ENCODE measurements at regions not wholly inside any gene's neighbourhood (a gene's known extent, or its start where the extent isn't known, plus 50 kb on each side); places are given as distances from the start of the nearest gene placed in this dataset.

- Mint-ChIP-seq H3K27ac (no peak overlapping the region), H3K4me1 (no peaks in the 10 kb centered on the region), H3K36me3 (no peaks in the 10 kb centered on the region), H3K4me3 (no peak overlapping the region), H3K27me3 (ENCODE audit: low read depth in 2 of 2) (peaks cover 2 to 7% of the 10 kb centered on the region in 2 donors), H3K9me3 (no peaks in the 10 kb centered on the region)
- Histone ChIP-seq H3K27ac (ENCODE audit: low read length) (no peak overlapping the region), H3K4me3 (ENCODE audit: low read length) (no peak overlapping the region), H3K4me1 (ENCODE audit: control insufficient read depth, insufficient read depth, low read length) (no peaks in the 10 kb centered on the region), H3K36me3 (ENCODE audit: control insufficient read depth, insufficient read depth, low read length) (no peaks in the 10 kb centered on the region), H3K9me3 (ENCODE audit: control insufficient read depth, insufficient read depth, low read length) (no peaks in the 10 kb centered on the region), H3K27me3 (ENCODE audit: control insufficient read depth, insufficient read depth, low read length) (no peaks in the 10 kb centered on the region)
- TF ChIP-seq CTCF (IDR thresholded peaks at IDR 0.05) = no peak
- WGBS (ENCODE audit: insufficient coverage) = 93% methylated on average over 11 of the region's 11 CpGs
- intact Hi-C loops (cut with micrococcal nuclease) = no loop called here
- no peak for DNase-seq
- no peak for ATAC-seq
Measured at GRCh38 chr16:86670750-86671234, 92.4 kb downstream of the FOXL1 start.

GRCh38 chr16:86671486-86672178, 93.3 kb downstream of the FOXL1 start:
- H3K27ac Mint-ChIP-seq = no peak overlapping the region
- intact Hi-C loops (cut with micrococcal nuclease) = no loop called here
- ATAC-seq (no peak), DNase-seq (no peak)
- no peak overlapping the region for H3K27ac ChIP-seq (ENCODE audit: low read length)
- no peaks in the 10 kb centered on the region for H3K27me3 ChIP-seq (ENCODE audit: control insufficient read depth, insufficient read depth, low read length)
- H3K9me3 ChIP-seq (ENCODE audit: control insufficient read depth, insufficient read depth, low read length) = no peaks in the 10 kb centered on the region
- H3K36me3 ChIP-seq (ENCODE audit: control insufficient read depth, insufficient read depth, low read length) = no peaks in the 10 kb centered on the region
- H3K4me1 Mint-ChIP-seq = no peaks in the 10 kb centered on the region
- no peak overlapping the region for H3K4me3 Mint-ChIP-seq
- WGBS (ENCODE audit: insufficient coverage) = 71% methylated on average over 15 of the region's 15 CpGs
- no peaks in the 10 kb centered on the region for H3K36me3 Mint-ChIP-seq
- peaks cover 2% of the 10 kb centered on the region in 2 donors for H3K27me3 Mint-ChIP-seq (ENCODE audit: low read depth in 2 of 2)
- no peak for TF ChIP-seq CTCF (IDR thresholded peaks at IDR 0.05)
- no peaks in the 10 kb centered on the region for H3K9me3 Mint-ChIP-seq
- no peak overlapping the region for H3K4me3 ChIP-seq (ENCODE audit: low read length)
- no peaks in the 10 kb centered on the region for H3K4me1 ChIP-seq (ENCODE audit: control insufficient read depth, insufficient read depth, low read length)

- Mint-ChIP-seq H3K36me3 (no peaks in the 10 kb centered on the region), H3K4me1 (no peaks in the 10 kb centered on the region), H3K27ac (no peak overlapping the region), H3K27me3 (ENCODE audit: low read depth in 2 of 2) (peaks cover 0 to 2% of the 10 kb centered on the region in 2 donors), H3K4me3 (no peak overlapping the region), H3K9me3 (no peaks in the 10 kb centered on the region)
- DNase-seq = no peak
- Histone ChIP-seq H3K27me3 (ENCODE audit: control insufficient read depth, insufficient read depth, low read length) (no peaks in the 10 kb centered on the region), H3K4me1 (ENCODE audit: control insufficient read depth, insufficient read depth, low read length) (no peaks in the 10 kb centered on the region), H3K9me3 (ENCODE audit: control insufficient read depth, insufficient read depth, low read length) (no peaks in the 10 kb centered on the region), H3K36me3 (ENCODE audit: control insufficient read depth, insufficient read depth, low read length) (no peaks in the 10 kb centered on the region), H3K27ac (ENCODE audit: low read length) (no peak overlapping the region), H3K4me3 (ENCODE audit: low read length) (no peak overlapping the region)
- intact Hi-C loops (cut with micrococcal nuclease) = no loop called here
- TF ChIP-seq CTCF (IDR thresholded peaks at IDR 0.05) = no peak
- no peak for ATAC-seq
- WGBS (ENCODE audit: insufficient coverage) = 86% methylated on average over 17 of the region's 17 CpGs
Measured at GRCh38 chr16:86672179-86672863, 94.0 kb downstream of the FOXL1 start.

Measured in natural killer cell (primary cell).